ENCODE measurements at regions not wholly inside any gene's neighbourhood (a gene's known extent, or its start where the extent isn't known, plus 50 kb on each side); places are given as distances from the start of the nearest gene placed in this dataset.

- no peaks in the 10 kb centered on the region for H3K27me3 Mint-ChIP-seq (ENCODE audit: insufficient read depth)
- no peaks in the 10 kb centered on the region for H3K36me3 Mint-ChIP-seq (ENCODE audit: low read depth)
- H3K27ac Mint-ChIP-seq: no peak overlapping the region
- TF ChIP-seq CTCF (IDR thresholded peaks at IDR 0.05): no peak
- H3K4me3 Mint-ChIP-seq: no peak overlapping the region
- no peak for DNase-seq
- peaks cover 6% of the 10 kb centered on the region; the same call in 1 of the 2 replicates for H3K9me3 Mint-ChIP-seq
- no peaks in the 10 kb centered on the region for H3K4me1 Mint-ChIP-seq (ENCODE audit: low read depth)
These were observed 96.7 kb upstream of the CCDC196 start for GRCh38 chr14:66389481-66389880.

- peaks cover 6% of the 10 kb centered on the region; the same call in 1 of the 2 replicates for H3K9me3 Mint-ChIP-seq
- no peak overlapping the region for H3K4me3 Mint-ChIP-seq
- no peaks in the 10 kb centered on the region for H3K4me1 Mint-ChIP-seq (ENCODE audit: low read depth)
- no peaks in the 10 kb centered on the region for H3K27me3 Mint-ChIP-seq (ENCODE audit: insufficient read depth)
- TF ChIP-seq CTCF (IDR thresholded peaks at IDR 0.05): no peak
- DNase-seq: no peak
- no peaks in the 10 kb centered on the region for H3K36me3 Mint-ChIP-seq (ENCODE audit: low read depth)
- no peak overlapping the region for H3K27ac Mint-ChIP-seq
These were observed 90.9 kb upstream of the CCDC196 start for GRCh38 chr14:66395300-66395699.

- no peaks in the 10 kb centered on the region for H3K36me3 Mint-ChIP-seq (ENCODE audit: low read depth)
- H3K9me3 Mint-ChIP-seq: peaks cover 6% of the 10 kb centered on the region; the same call in 1 of the 2 replicates
- H3K27me3 Mint-ChIP-seq (ENCODE audit: insufficient read depth): no peaks in the 10 kb centered on the region
- no peak for DNase-seq
- TF ChIP-seq CTCF (IDR thresholded peaks at IDR 0.05): no peak
- H3K27ac Mint-ChIP-seq: no peak overlapping the region
- no peak overlapping the region for H3K4me3 Mint-ChIP-seq
- H3K4me1 Mint-ChIP-seq (ENCODE audit: low read depth): no peaks in the 10 kb centered on the region
These were observed 90.0 kb upstream of the CCDC196 start for GRCh38 chr14:66396164-66396563.

GRCh38 chr14:66398437-66398836, 87.7 kb upstream of the CCDC196 start:
- no peak overlapping the region for H3K27ac Mint-ChIP-seq
- H3K9me3 Mint-ChIP-seq: no peaks in the 10 kb centered on the region; the same call in 1 of the 2 replicates
- no peak for TF ChIP-seq CTCF (IDR thresholded peaks at IDR 0.05)
- no peaks in the 10 kb centered on the region for H3K36me3 Mint-ChIP-seq (ENCODE audit: low read depth)
- no peak overlapping the region for H3K4me3 Mint-ChIP-seq
- H3K27me3 Mint-ChIP-seq (ENCODE audit: insufficient read depth): no peaks in the 10 kb centered on the region
- no peak for DNase-seq
- no peaks in the 10 kb centered on the region for H3K4me1 Mint-ChIP-seq (ENCODE audit: low read depth)

GRCh38 chr14:66401449-66402095, 84.6 kb upstream of the CCDC196 start:
- TF ChIP-seq CTCF (IDR thresholded peaks at IDR 0.05): peak; percentile 59
- Mint-ChIP-seq H3K4me1 (ENCODE audit: low read depth) (no peaks in the 10 kb centered on the region), H3K36me3 (ENCODE audit: low read depth) (no peaks in the 10 kb centered on the region), H3K4me3 (no peak overlapping the region), H3K9me3 (no peaks in the 10 kb centered on the region), H3K27me3 (ENCODE audit: insufficient read depth) (no peaks in the 10 kb centered on the region), H3K27ac (no peak overlapping the region)
- no peak for DNase-seq
